Caco-2 (cell line): ENCODE measurements at regions not wholly inside any gene's neighbourhood (a gene's known extent, or its start where the extent isn't known, plus 50 kb on each side); places are given as distances from the start of the nearest gene placed in this dataset.

Source experiments
- BruUV-seq: library from RNA; stranded (reverse); fragments of 400-500 nt; replicated peaks from 2 replicates; lab custom pipeline; 2021; lab: Mats Ljungman, UMichigan
- CTCF ChIA-PET: fragments of 300-600 bp; sonication (Branson Sonifier 250); formaldehyde crosslinking; loops from one replicate; lab custom pipeline; 2022; ENCODE audit warnings: antibody characterized with exemption; lab: Charles Lee
- POLR2A ChIA-PET: fragments of 300-600 bp; sonication (Branson Sonifier 250); formaldehyde crosslinking; loops from one replicate; lab custom pipeline; 2022; ENCODE audit warnings: antibody characterized with exemption; lab: Charles Lee
- DNase-seq, 2 experiments: peaks; one replicate each; pipeline versions ENCODE4 v3.0.0 to v3.0.0-alpha.2; 2020 to 2022
- H3K27me3 ChIP-seq: replicated peaks from 2 replicates; pipeline ENCODE4 v1.6.0; 2011; ENCODE audit warnings: low read length; ENCODE audit not compliant: control insufficient read depth, insufficient read depth
- H3K36me3 ChIP-seq: 2 replicates; pipeline ENCODE4 v1.5.1; 2011; ENCODE audit warnings: low read length; ENCODE audit not compliant: control insufficient read depth, insufficient read depth
- H3K4me1 ChIP-seq: fragments of 250-450 bp; sonication (Bioruptor Pico); 2 replicates; pipeline ENCODE4 v1.5.1; 2020; ENCODE audit warnings: mild to moderate bottlenecking
- H3K4me3 ChIP-seq: 2 replicates; pipeline ENCODE4 v1.5.1; 2011; ENCODE audit warnings: low read depth, mild to moderate bottlenecking, control low read depth, low read length
- H3K9me3 ChIP-seq: fragments of 250-450 bp; sonication (Bioruptor Pico); 2 replicates; pipeline ENCODE4 v1.5.1; 2020; ENCODE audit warnings: mild to moderate bottlenecking, moderate library complexity
- H3K27ac Mint-ChIP-seq: one replicate; pipeline ENCODE4 v1.8.0; 2022; ENCODE audit warnings: mixed read lengths; ENCODE audit not compliant: unreplicated experiment
- H3K27me3 Mint-ChIP-seq: one replicate; pipeline ENCODE4 v1.8.0; 2022; ENCODE audit warnings: mixed read lengths; ENCODE audit not compliant: insufficient read depth, unreplicated experiment
- H3K36me3 Mint-ChIP-seq: one replicate; pipeline ENCODE4 v1.8.0; 2022; ENCODE audit warnings: mild to moderate bottlenecking, mixed read lengths; ENCODE audit not compliant: insufficient read depth, unreplicated experiment
- H3K4me1 Mint-ChIP-seq: one replicate; pipeline ENCODE4 v1.8.0; 2022; ENCODE audit warnings: low read depth, mixed read lengths; ENCODE audit not compliant: unreplicated experiment
- H3K4me3 Mint-ChIP-seq: one replicate; pipeline ENCODE4 v1.8.0; 2022; ENCODE audit warnings: mild to moderate bottlenecking, moderate library complexity, mixed read lengths; ENCODE audit not compliant: unreplicated experiment
- H3K9me3 Mint-ChIP-seq: one replicate; pipeline ENCODE4 v1.8.0; 2022; ENCODE audit warnings: mixed read lengths; ENCODE audit not compliant: unreplicated experiment
- CTCF ChIP-seq, 2 experiments: fragments of 200-600 bp in 1 of 2; IDR thresholded peaks; 1 replicate in 1 of 2; 2 replicates in 1 of 2; pipeline versions ENCODE4 v1.5.1 to v1.8.0; 2011 to 2022; ENCODE audit warnings: antibody characterized with exemption in 1 of 2, control low read depth in 1 of 2, inconsistent platforms in 1 of 2, low read depth in 1 of 2, low read length in 1 of 2, mild to moderate bottlenecking in 1 of 2, moderate library complexity in 1 of 2; ENCODE audit not compliant: insufficient read depth in 1 of 2, severe bottlenecking in 1 of 2, unreplicated experiment in 1 of 2
- intact Hi-C: fragments of 100-400 bp; cut with micrococcal nuclease; formaldehyde crosslinking; loops from one replicate; pipeline ENCODE4 v1.10.0; 2022; ENCODE audit not compliant: unreplicated experiment

GRCh38 chr9:26026423-26027100 is 348.3 kb upstream of the TUSC1 start:
- Histone ChIP-seq H3K27me3 (no peaks in the 10 kb centered on the region), H3K36me3 (no peaks in the 10 kb centered on the region), H3K4me1 (no peaks in the 10 kb centered on the region), H3K9me3 (no peaks in the 10 kb centered on the region), H3K4me3 (no peak overlapping the region)
- POLR2A ChIA-PET, result no interaction called here
- Mint-ChIP-seq H3K9me3 (no peaks in the 10 kb centered on the region), H3K27me3 (no peaks in the 10 kb centered on the region), H3K36me3 (no peaks in the 10 kb centered on the region), H3K27ac (no peak overlapping the region), H3K4me3 (no peak overlapping the region), H3K4me1 (no peaks in the 10 kb centered on the region)
- no peak for TF ChIP-seq CTCF (IDR thresholded peaks at IDR 0.05; ENCODE audit: insufficient read depth in 1 of 2, low read depth in 1 of 2, low read length in 1 of 2, severe bottlenecking in 1 of 2, unreplicated experiment in 1 of 2)
- CTCF ChIA-PET, result interaction anchor here (0.6 kb wide), 1 partner anchor 26 kb away, joined by 3 read pairs; no protein-coding TSS in a partner anchor
- BruUV-seq, result no TSS peak
- DNase-seq, result no peak
- intact Hi-C loops, result no loop called here

GRCh38 chr9:26013199-26013598 is 335.0 kb upstream of the TUSC1 start:
- CTCF ChIA-PET, result no interaction called here
- Histone ChIP-seq H3K36me3 (no peaks in the 10 kb centered on the region), H3K4me3 (no peak overlapping the region), H3K9me3 (no peaks in the 10 kb centered on the region), H3K4me1 (no peaks in the 10 kb centered on the region), H3K27me3 (no peaks in the 10 kb centered on the region)
- Mint-ChIP-seq H3K27me3 (no peaks in the 10 kb centered on the region), H3K36me3 (no peaks in the 10 kb centered on the region), H3K9me3 (no peaks in the 10 kb centered on the region), H3K4me1 (no peaks in the 10 kb centered on the region), H3K27ac (no peak overlapping the region), H3K4me3 (no peak overlapping the region)
- intact Hi-C loops, result no loop called here
- no TSS peak for BruUV-seq
- TF ChIP-seq CTCF (IDR thresholded peaks at IDR 0.05; ENCODE audit: insufficient read depth in 1 of 2, low read depth in 1 of 2, low read length in 1 of 2, severe bottlenecking in 1 of 2, unreplicated experiment in 1 of 2), result no peak
- DNase-seq, result no peak
- POLR2A ChIA-PET, result no interaction called here

GRCh38 chr9:26012797-26013196 is 334.6 kb upstream of the TUSC1 start:
- no peak for TF ChIP-seq CTCF (IDR thresholded peaks at IDR 0.05; ENCODE audit: insufficient read depth in 1 of 2, low read depth in 1 of 2, low read length in 1 of 2, severe bottlenecking in 1 of 2, unreplicated experiment in 1 of 2)
- ChIA-PET POLR2A (no interaction called here), CTCF (no interaction called here)
- no peak overlapping the region for H3K27ac Mint-ChIP-seq
- no peak overlapping the region for H3K4me3 Mint-ChIP-seq
- no peaks in the 10 kb centered on the region for H3K4me1 Mint-ChIP-seq
- DNase-seq, result no peak
- no peaks in the 10 kb centered on the region for H3K27me3 Mint-ChIP-seq
- no peaks in the 10 kb centered on the region for H3K9me3 Mint-ChIP-seq
- BruUV-seq, result no TSS peak
- no peaks in the 10 kb centered on the region for H3K9me3 ChIP-seq
- no peaks in the 10 kb centered on the region for H3K27me3 ChIP-seq
- H3K4me3 ChIP-seq, result no peak overlapping the region
- no peaks in the 10 kb centered on the region for H3K36me3 ChIP-seq
- intact Hi-C loops, result no loop called here
- H3K4me1 ChIP-seq, result no peaks in the 10 kb centered on the region
- no peaks in the 10 kb centered on the region for H3K36me3 Mint-ChIP-seq
